ENCODE measurements at regions not wholly inside any gene's neighbourhood (a gene's known extent, or its start where the extent isn't known, plus 50 kb on each side); places are given as distances from the start of the nearest gene placed in this dataset.

DNA sequence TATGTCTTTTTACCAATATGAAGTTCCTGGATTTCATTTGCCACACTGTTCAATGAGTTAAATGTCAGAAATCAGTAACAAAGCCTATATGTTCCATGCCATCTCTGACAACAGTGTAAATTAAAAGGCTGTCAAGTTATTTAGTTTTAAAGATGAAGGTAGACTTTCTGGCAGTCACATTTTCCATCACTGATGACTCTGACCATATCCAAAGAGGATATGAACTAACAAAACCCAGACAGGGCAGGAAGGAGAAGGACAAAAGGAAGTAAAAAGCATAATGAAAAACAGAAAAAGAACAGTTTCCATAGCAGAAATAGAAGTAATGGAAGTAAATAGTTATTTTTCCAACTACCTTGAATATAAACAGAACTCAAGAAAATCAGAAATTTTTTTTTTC is 242.3 kb downstream of the UBE3D start:
- no peaks in the 10 kb centered on the region for H3K9me3 ChIP-seq (ENCODE audit: control insufficient read depth, low read length)
- no peak overlapping the region for H3K4me3 ChIP-seq (ENCODE audit: low read length)
- DNase-seq (ENCODE audit: low read depth): no peak
- no peaks in the 10 kb centered on the region for H3K27me3 ChIP-seq (replicated peaks; ENCODE audit: control insufficient read depth, insufficient read depth, low read length)
- no peaks in the 10 kb centered on the region for H3K36me3 ChIP-seq (ENCODE audit: control insufficient read depth, insufficient read depth, low read length, severe bottlenecking)
- no peak overlapping the region for H3K9ac ChIP-seq (ENCODE audit: low read length)
- no peaks in the 10 kb centered on the region for H3K4me1 ChIP-seq (ENCODE audit: control insufficient read depth, insufficient read depth, low read length)

DNA sequence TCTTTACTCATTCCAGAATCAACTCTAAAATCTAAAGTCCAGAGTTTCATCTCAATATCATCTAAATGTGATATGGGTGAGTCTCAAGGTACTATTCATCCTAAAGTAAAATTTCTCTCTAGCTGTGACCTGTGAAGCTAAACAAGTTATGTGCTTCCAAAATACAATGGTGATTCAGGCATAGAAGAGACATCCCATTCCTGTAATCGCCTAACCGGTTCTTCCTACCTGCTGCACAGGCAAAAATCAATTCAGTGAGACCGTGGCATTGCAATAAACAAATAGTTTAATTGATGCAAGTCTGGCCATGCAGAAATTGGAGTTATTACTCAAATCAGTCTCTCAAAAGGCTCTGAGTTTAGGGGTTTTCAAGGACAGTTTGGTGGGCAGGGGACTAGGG is 232.8 kb downstream of the UBE3D start:
- H3K4me3 ChIP-seq (ENCODE audit: low read length): no peak overlapping the region
- no peaks in the 10 kb centered on the region for H3K27me3 ChIP-seq (replicated peaks; ENCODE audit: control insufficient read depth, insufficient read depth, low read length)
- H3K36me3 ChIP-seq (ENCODE audit: control insufficient read depth, insufficient read depth, low read length, severe bottlenecking): no peaks in the 10 kb centered on the region
- no peaks in the 10 kb centered on the region for H3K9me3 ChIP-seq (ENCODE audit: control insufficient read depth, low read length)
- H3K4me1 ChIP-seq (ENCODE audit: control insufficient read depth, insufficient read depth, low read length): no peaks in the 10 kb centered on the region
- no peak overlapping the region for H3K9ac ChIP-seq (ENCODE audit: low read length)
- no peak for DNase-seq (ENCODE audit: low read depth)

DNA sequence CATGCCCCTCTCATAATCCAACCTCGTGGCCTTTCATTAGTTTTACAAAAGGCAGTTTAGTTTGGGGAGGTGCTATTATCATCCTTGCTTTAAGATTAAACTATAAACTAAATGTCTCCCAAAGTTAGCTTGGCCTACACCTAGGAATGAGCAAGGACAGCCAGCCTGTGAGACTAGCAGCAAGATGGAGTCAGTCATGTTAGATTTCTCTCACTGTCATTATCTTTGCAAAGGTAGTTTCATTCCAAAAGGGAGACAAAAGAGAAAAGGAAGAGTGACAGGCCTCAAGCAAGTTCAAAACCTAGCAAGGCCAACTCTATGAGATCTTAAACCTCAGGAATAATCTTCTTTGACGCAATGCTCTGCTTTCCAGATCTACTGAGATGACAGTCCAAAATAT is 232.2 kb downstream of the UBE3D start:
- Histone ChIP-seq H3K4me3 (ENCODE audit: low read length) (no peak overlapping the region), H3K9me3 (ENCODE audit: control insufficient read depth, low read length) (no peaks in the 10 kb centered on the region), H3K9ac (ENCODE audit: low read length) (no peak overlapping the region)

DNA sequence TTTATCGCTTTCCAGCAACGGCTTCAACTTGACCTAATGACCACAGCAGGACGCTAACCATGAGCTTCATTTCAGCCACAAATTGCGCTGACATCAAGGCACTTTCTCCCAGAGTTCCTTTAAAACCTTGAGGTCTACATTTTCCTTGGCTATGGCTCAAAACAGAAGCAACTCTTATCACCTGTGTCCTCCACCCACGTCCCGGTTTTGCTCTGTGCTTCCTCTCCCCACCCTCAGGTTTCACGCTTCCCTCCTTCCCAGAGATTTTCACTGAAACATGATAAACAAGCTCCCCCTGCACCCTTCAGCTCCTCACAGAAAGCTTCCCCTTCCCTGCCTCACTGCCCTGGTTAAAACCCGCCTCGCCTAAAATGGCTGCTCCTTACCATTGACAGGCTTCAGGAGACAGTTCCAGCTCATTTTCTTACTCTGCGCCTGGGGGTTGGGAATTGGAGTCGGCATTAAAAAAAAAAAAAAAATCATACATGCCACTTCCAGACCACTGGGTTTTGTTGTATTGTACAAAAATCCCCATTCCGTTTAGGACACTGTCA is 229.5 kb downstream of the UBE3D start:
- Histone ChIP-seq H3K9ac (ENCODE audit: low read length) (no peak overlapping the region), H3K4me3 (ENCODE audit: low read length) (no peak overlapping the region), H3K4me1 (ENCODE audit: control insufficient read depth, insufficient read depth, low read length) (no peaks in the 10 kb centered on the region), H3K9me3 (ENCODE audit: control insufficient read depth, low read length) (no peaks in the 10 kb centered on the region), H3K27me3 (replicated peaks; ENCODE audit: control insufficient read depth, insufficient read depth, low read length) (no peaks in the 10 kb centered on the region), H3K36me3 (ENCODE audit: control insufficient read depth, insufficient read depth, low read length, severe bottlenecking) (no peaks in the 10 kb centered on the region)
- DNase-seq (ENCODE audit: low read depth): no peak

More for the DNA sequence above, 232.2 kb downstream of the UBE3D start:
- no peak for DNase-seq (ENCODE audit: low read depth)
- Histone ChIP-seq H3K4me1 (ENCODE audit: control insufficient read depth, insufficient read depth, low read length) (no peaks in the 10 kb centered on the region), H3K36me3 (ENCODE audit: control insufficient read depth, insufficient read depth, low read length, severe bottlenecking) (no peaks in the 10 kb centered on the region), H3K27me3 (replicated peaks; ENCODE audit: control insufficient read depth, insufficient read depth, low read length) (no peaks in the 10 kb centered on the region)

DNA sequence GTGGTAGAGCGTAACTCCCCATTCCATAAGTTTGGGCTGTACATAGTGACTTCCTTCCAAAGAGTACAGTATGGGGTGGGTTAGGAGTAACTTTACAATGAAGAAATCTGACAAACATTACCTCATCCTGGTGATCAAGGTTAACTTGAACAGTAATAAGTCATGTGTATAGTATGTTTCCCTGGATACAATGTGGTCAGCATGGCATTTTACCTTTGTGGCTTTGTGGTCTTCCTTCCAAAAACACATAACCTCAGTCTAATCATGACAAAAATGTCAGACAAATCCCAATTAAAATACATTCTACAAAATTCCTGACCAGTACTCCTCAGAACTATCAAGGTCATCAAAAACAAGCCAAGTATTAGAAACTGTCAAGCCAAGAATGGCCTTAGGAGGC is 225.1 kb downstream of the UBE3D start:
- Histone ChIP-seq H3K9ac (ENCODE audit: low read length) (no peak overlapping the region), H3K36me3 (ENCODE audit: control insufficient read depth, insufficient read depth, low read length, severe bottlenecking) (no peaks in the 10 kb centered on the region), H3K27me3 (replicated peaks; ENCODE audit: control insufficient read depth, insufficient read depth, low read length) (no peaks in the 10 kb centered on the region), H3K9me3 (ENCODE audit: control insufficient read depth, low read length) (no peaks in the 10 kb centered on the region), H3K4me3 (ENCODE audit: low read length) (no peak overlapping the region), H3K4me1 (ENCODE audit: control insufficient read depth, insufficient read depth, low read length) (peaks cover 9% of the 10 kb centered on the region)
- no peak for DNase-seq (ENCODE audit: low read depth)

DNA sequence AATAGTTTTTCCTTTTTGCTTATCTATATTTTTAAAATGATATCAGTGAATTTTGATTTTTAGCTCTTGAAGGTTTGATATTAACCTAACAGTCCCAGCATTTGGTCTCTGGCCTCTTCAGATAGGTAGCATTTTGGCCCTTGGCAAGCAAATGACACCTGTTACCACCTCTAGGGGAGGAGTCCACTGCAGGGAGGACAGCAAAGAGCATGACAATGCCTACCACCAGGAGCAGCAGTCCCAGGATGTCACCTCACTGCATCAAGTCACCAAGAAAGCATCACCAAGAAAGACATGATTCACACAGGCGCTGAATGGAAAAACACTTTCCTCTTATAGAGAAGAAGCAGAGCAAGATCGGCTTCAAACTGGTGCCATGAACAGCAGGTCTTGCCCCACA is 224.3 kb downstream of the UBE3D start:
- Histone ChIP-seq H3K9ac (ENCODE audit: low read length) (no peak overlapping the region), H3K36me3 (ENCODE audit: control insufficient read depth, insufficient read depth, low read length, severe bottlenecking) (no peaks in the 10 kb centered on the region), H3K27me3 (replicated peaks; ENCODE audit: control insufficient read depth, insufficient read depth, low read length) (no peaks in the 10 kb centered on the region), H3K9me3 (ENCODE audit: control insufficient read depth, low read length) (no peaks in the 10 kb centered on the region), H3K4me3 (ENCODE audit: low read length) (no peak overlapping the region), H3K4me1 (ENCODE audit: control insufficient read depth, insufficient read depth, low read length) (peaks cover 9% of the 10 kb centered on the region)
- DNase-seq (ENCODE audit: low read depth): no peak
